Chondrocyte (in vitro differentiated cells): ENCODE measurements at regions not wholly inside any gene's neighbourhood (a gene's known extent, or its start where the extent isn't known, plus 50 kb on each side); places are given as distances from the start of the nearest gene placed in this dataset.

Experiments
- DNase-seq: peaks from one replicate; pipeline ENCODE4 v3.0.0; 2021; ENCODE audit warnings: mixed read lengths, low spot score
- H3K27ac Mint-ChIP-seq: one replicate; pipeline ENCODE4 v1.8.0; 2021; ENCODE audit warnings: mild to moderate bottlenecking, moderate library complexity, mixed read lengths; ENCODE audit not compliant: unreplicated experiment
- H3K27me3 Mint-ChIP-seq: 2 replicates; pipeline ENCODE4 v1.8.0; 2021; ENCODE audit warnings: low read depth, mixed read lengths
- H3K36me3 Mint-ChIP-seq: 2 replicates; pipeline ENCODE4 v1.8.0; 2021; ENCODE audit warnings: low read depth, mixed read lengths
- H3K4me1 Mint-ChIP-seq: 2 replicates; pipeline ENCODE4 v1.8.0; 2021; ENCODE audit warnings: low read depth, mild to moderate bottlenecking, mixed read lengths
- H3K4me3 Mint-ChIP-seq: one replicate; pipeline ENCODE4 v1.8.0; 2021; ENCODE audit warnings: mild to moderate bottlenecking, moderate library complexity, mixed read lengths; ENCODE audit not compliant: unreplicated experiment
- H3K9me3 Mint-ChIP-seq: 2 replicates; pipeline ENCODE4 v1.8.0; 2021; ENCODE audit warnings: low read depth, mixed read lengths
- CTCF ChIP-seq: fragments of 200-600 bp; sonication (generic); IDR thresholded peaks from 2 replicates; pipeline ENCODE4 v1.5.0; 2021; ENCODE audit warnings: antibody characterized with exemption, mild to moderate bottlenecking, moderate library complexity

GRCh38 chr13:91286317-91286716 lies 61.2 kb upstream of the MIR17HG start:
- H3K9me3 Mint-ChIP-seq: peaks cover 3% of the 10 kb centered on the region
- H3K36me3 Mint-ChIP-seq: no peaks in the 10 kb centered on the region
- no peak for TF ChIP-seq CTCF
- H3K27ac Mint-ChIP-seq: no peak overlapping the region
- H3K4me3 Mint-ChIP-seq: no peak overlapping the region
- H3K27me3 Mint-ChIP-seq: no peaks in the 10 kb centered on the region
- no peak for DNase-seq
- no peaks in the 10 kb centered on the region for H3K4me1 Mint-ChIP-seq

GRCh38 chr13:91291078-91291477 lies 56.4 kb upstream of the MIR17HG start:
- Mint-ChIP-seq H3K36me3 (no peaks in the 10 kb centered on the region), H3K9me3 (peaks cover 3% of the 10 kb centered on the region), H3K4me1 (no peaks in the 10 kb centered on the region), H3K27me3 (no peaks in the 10 kb centered on the region), H3K4me3 (no peak overlapping the region), H3K27ac (no peak overlapping the region)
- TF ChIP-seq CTCF: no peak
- DNase-seq: no peak

GRCh38 chr13:91292630-91293221 lies 54.8 kb upstream of the MIR17HG start:
- no peaks in the 10 kb centered on the region for H3K4me1 Mint-ChIP-seq
- no peak for TF ChIP-seq CTCF
- no peaks in the 10 kb centered on the region for H3K36me3 Mint-ChIP-seq
- peaks cover 2% of the 10 kb centered on the region for H3K27me3 Mint-ChIP-seq
- peaks cover 3% of the 10 kb centered on the region for H3K9me3 Mint-ChIP-seq
- no peak overlapping the region for H3K4me3 Mint-ChIP-seq
- no peak overlapping the region for H3K27ac Mint-ChIP-seq
- DNase-seq: no peak

GRCh38 chr13:91295712-91296410 lies 51.6 kb upstream of the MIR17HG start:
- no peak for DNase-seq
- no peaks in the 10 kb centered on the region for H3K9me3 Mint-ChIP-seq
- H3K27me3 Mint-ChIP-seq: peaks cover 2% of the 10 kb centered on the region
- no peaks in the 10 kb centered on the region for H3K4me1 Mint-ChIP-seq
- H3K36me3 Mint-ChIP-seq: no peaks in the 10 kb centered on the region
- H3K27ac Mint-ChIP-seq: no peak overlapping the region
- no peak for TF ChIP-seq CTCF
- H3K4me3 Mint-ChIP-seq: no peak overlapping the region

DNA sequence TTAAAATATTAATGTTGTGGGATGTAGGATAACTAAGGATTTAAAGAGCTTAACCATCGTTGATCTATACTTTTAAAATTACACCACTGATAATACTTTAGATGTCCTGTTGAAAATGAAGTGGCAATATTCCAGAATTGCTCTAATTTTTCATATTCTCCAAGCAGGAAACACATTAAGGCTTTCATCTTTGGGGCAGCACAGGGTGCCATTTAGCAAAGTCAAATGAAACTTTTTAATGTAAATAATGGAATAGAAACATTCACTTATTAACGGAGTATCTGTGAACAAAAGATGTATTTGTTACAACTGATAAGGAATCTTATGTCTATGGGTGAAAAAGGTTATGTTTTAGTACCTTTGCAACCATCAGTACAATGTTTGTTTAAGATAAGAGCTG lies 50.0 kb upstream of the MIR17HG start:
- no peak for TF ChIP-seq CTCF
- H3K4me1 Mint-ChIP-seq: no peaks in the 10 kb centered on the region
- no peak overlapping the region for H3K4me3 Mint-ChIP-seq
- DNase-seq: no peak
- no peaks in the 10 kb centered on the region for H3K36me3 Mint-ChIP-seq
- no peak overlapping the region for H3K27ac Mint-ChIP-seq
- no peaks in the 10 kb centered on the region for H3K9me3 Mint-ChIP-seq
- H3K27me3 Mint-ChIP-seq: peaks cover 2% of the 10 kb centered on the region
